Motor neuron (in vitro differentiated cells): ENCODE measurements at regions not wholly inside any gene's neighbourhood (a gene's known extent, or its start where the extent isn't known, plus 50 kb on each side); places are given as distances from the start of the nearest gene placed in this dataset.
"Not testable (repeated sequence)": the region's sequence is repeated elsewhere in the genome, so short reads cannot be mapped to it uniquely, and the experiment has no call there.

ENCODE experiments used
- ATAC-seq, 8 experiments: fragments of 200-7000 bp; cut with Tn5 transposase; replicated peaks in 6 of 8; 2 replicates each; pipeline ENCODE4 v1.8.0; 2021; ENCODE audit warnings: mild to moderate bottlenecking in 8 of 8, moderate library complexity in 8 of 8
- H3K27ac ChIP-seq, 2 donors: fragments of 250-450 bp; sonication (Bioruptor Pico); 2 replicates each; pipeline ENCODE4 v1.9.0; 2021; ENCODE audit warnings: antibody characterized with exemption in 2 of 2, mild to moderate bottlenecking in 2 of 2, moderate library complexity in 1 of 2
- H3K4me1 ChIP-seq, 2 donors: fragments of 250-450 bp; sonication (Bioruptor Pico); replicated peaks in 1 of 2; 2 replicates each; pipeline ENCODE4 v1.6.1; 2021; ENCODE audit warnings: antibody characterized with exemption in 2 of 2, mild to moderate bottlenecking in 2 of 2, moderate library complexity in 1 of 2
- H3K4me3 ChIP-seq, 5 donors: fragments of 250-450 bp; sonication (Bioruptor Pico); 2 replicates each; pipeline ENCODE4 v1.9.0; 2021; ENCODE audit warnings: antibody characterized with exemption in 5 of 5, mild to moderate bottlenecking in 5 of 5, moderate library complexity in 4 of 5
- WGBS, 10 experiments: fragments of 450-650 bp; shearing (Covaris generic); methylation state at CpG; one replicate each; pipeline ENCODE4 v1.0.0; 2022; 5-methylcytosine and 5-hydroxymethylcytosine counted together
- in situ Hi-C, 9 experiments: fragments of 400-800 bp; cut with MboI; loops; one replicate each; pipeline ENCODE4 v1.15.0; 2021; ENCODE audit warnings: low sequenced_read_pairs in 9 of 9, low pct_unique_long_range_greater_than_20kb in 2 of 9; ENCODE audit not compliant: unreplicated experiment in 9 of 9

DNA sequence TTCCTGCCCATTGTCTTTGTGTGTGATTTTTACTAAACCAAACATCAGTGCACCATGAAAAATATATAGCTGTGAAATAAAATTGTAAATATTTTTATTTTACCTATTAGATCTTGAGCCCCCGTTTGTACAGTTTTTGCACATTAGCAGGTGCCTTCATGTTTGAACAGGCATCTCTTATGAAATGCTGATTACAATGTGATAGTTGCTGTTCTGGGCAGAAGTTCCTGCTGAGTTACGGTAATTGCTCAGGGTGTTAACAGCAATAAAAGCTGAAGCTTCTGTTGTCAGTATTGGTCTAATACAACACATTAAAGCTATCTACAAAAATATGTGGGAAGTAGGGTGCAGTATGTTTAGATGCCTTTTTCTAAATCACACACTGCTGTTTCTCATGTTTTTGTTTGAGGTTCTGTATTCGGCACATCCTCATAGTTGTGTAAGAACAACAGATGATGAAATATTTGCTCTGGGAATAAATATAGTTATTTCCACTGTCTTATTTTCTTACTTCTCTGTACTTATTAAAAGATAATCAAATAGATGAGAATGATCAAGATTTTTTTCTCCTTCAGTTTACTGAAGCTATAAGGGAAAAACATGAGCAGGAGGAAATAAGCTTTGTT, 173.8 kb upstream of the GOLGA6L22 start:
- in situ Hi-C loops, ATAC-seq, H3K4me3 ChIP-seq, H3K27ac ChIP-seq, H3K4me1 ChIP-seq: not testable (repeated sequence)
- 0 to 83% (median 70%) methylated on average over 2 to 3 of the region's 3 CpGs; no CpG with 5 or more reads in 3 of the 10 experiments for WGBS, 10 experiments

- H3K4me1 ChIP-seq, ATAC-seq, in situ Hi-C loops, H3K27ac ChIP-seq, H3K4me3 ChIP-seq: not testable (repeated sequence)
- 5 to 89% (median 49%) methylated on average over 1 to 4 of the region's 4 CpGs; no CpG with 5 or more reads in 1 of the 10 experiments for WGBS, 10 experiments
Observed at GRCh38 chr15:22291054-22291453, 167.6 kb upstream of the GOLGA6L22 start.

- in situ Hi-C loops, ATAC-seq, H3K27ac ChIP-seq, H3K4me1 ChIP-seq, H3K4me3 ChIP-seq: not testable (repeated sequence)
- WGBS, 10 experiments: no CpG with 5 or more reads among the region's 1 CpG
Observed at GRCh38 chr15:22303112-22303511, 155.6 kb upstream of the GOLGA6L22 start.
